IMR-90 (cell line): ENCODE measurements at regions not wholly inside any gene's neighbourhood (a gene's known extent, or its start where the extent isn't known, plus 50 kb on each side); places are given as distances from the start of the nearest gene placed in this dataset.

Experiments used
- CTCF ChIP-seq: conservative IDR thresholded peaks from 2 replicates; pipeline ENCODE4 v1.5.1; 2012; ENCODE audit warnings: mild to moderate bottlenecking, low read depth, low read length, improper control_type of control experiment
- RCOR1 ChIP-seq: IDR thresholded peaks from 2 replicates; pipeline ENCODE4 v1.6.1; 2012; ENCODE audit warnings: mild to moderate bottlenecking, low read length, improper control_type of control experiment; ENCODE audit not compliant: insufficient replicate concordance
- USF2 ChIP-seq: fragments of 150-350 bp; IDR thresholded peaks from 2 replicates; pipeline ENCODE4 v1.6.1; 2017; ENCODE audit warnings: mild to moderate bottlenecking, antibody characterized with exemption, low read length, low read depth

DNA sequence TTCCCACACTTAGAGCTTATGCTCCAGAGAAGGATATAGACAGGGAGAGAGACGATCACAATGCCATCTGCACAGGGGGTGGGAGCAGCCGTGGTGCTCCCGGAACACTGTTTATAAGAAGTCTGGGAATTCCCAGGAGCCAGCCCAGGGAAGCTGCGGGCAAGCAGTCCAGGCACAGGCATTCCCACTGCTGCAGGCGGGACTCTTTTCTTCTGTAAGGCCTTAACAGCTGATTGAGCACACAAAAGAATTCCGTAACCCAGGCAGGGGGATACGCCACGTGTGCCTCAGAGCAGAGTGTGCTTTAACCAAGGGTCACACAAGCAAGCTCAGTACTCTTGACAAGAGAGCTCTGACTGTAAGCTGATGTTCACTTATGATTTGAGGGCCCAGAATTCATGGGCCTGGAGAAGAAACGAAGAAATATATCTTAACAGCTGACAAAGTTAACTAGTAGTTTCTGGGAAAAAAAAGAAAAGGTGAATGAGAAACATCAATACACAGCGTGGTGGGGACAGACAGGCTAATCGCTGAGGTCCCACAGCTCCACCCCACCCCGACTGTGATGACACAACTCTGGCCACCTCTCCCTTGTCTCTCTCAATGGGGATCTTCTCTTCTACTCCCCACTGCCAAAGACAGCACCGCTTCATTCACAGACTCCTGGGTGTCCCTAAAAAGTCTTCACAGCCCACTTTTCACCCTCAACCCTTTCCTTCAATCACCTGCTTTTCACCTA is 85.9 kb upstream of the SIMC1 start:
- TF ChIP-seq CTCF: no peak
- no peak for TF ChIP-seq RCOR1
- TF ChIP-seq USF2: no peak
